Spleen (tissue), 11 donors: ENCODE measurements at regions not wholly inside any gene's neighbourhood (a gene's known extent, or its start where the extent isn't known, plus 50 kb on each side); places are given as distances from the start of the nearest gene placed in this dataset.

Experiments
- DNase-seq: peaks from one replicate; pipeline ENCODE4 v3.0.0-alpha.2; 2020
- H3K27ac ChIP-seq, 8 donors: fragments of 200-600 bp; sonication (generic) in 7 of 8; 1 replicate in 4 of 8; 2 replicates in 4 of 8; pipeline versions ENCODE4 v1.5.0 to v1.8.0; 2016 to 2021; ENCODE audit warnings: inconsistent platforms in 4 of 8, mild to moderate bottlenecking in 4 of 8, moderate library complexity in 1 of 8
- H3K27me3 ChIP-seq, 7 donors: fragments of 200-600 bp; sonication (generic) in 6 of 7; replicated peaks in 1 of 7; 1 replicate in 4 of 7; 2 replicates in 3 of 7; pipeline versions ENCODE4 v1.5.0 to v1.8.0; 2016 to 2021; ENCODE audit warnings: inconsistent platforms in 3 of 7, mild to moderate bottlenecking in 1 of 7
- H3K36me3 ChIP-seq, 6 donors: fragments of 200-600 bp; sonication (generic) in 5 of 6; 1 replicate in 4 of 6; 2 replicates in 2 of 6; pipeline versions ENCODE4 v1.5.0 to v1.8.0; 2016 to 2021; ENCODE audit warnings: inconsistent platforms in 2 of 6
- H3K4me1 ChIP-seq, 6 donors: fragments of 200-600 bp; sonication (generic) in 5 of 6; 1 replicate in 3 of 6; 2 replicates in 3 of 6; pipeline versions ENCODE4 v1.5.0 to v1.8.0; 2016 to 2021; ENCODE audit warnings: inconsistent platforms in 3 of 6
- H3K4me3 ChIP-seq, 8 donors: fragments of 200-600 bp; sonication (generic) in 7 of 8; 1 replicate in 4 of 8; 2 replicates in 4 of 8; pipeline versions ENCODE4 v1.5.0 to v1.8.0; 2016 to 2021; ENCODE audit warnings: inconsistent platforms in 4 of 8, mild to moderate bottlenecking in 4 of 8, moderate library complexity in 2 of 8
- H3K9me3 ChIP-seq, 8 donors: fragments of 200-600 bp; sonication (generic) in 7 of 8; 1 replicate in 4 of 8; 2 replicates in 4 of 8; pipeline versions ENCODE4 v1.5.0 to v1.8.0; 2016 to 2021; ENCODE audit warnings: inconsistent platforms in 4 of 8
- CTCF ChIP-seq, 11 experiments: fragments of 200-600 bp in 7 of 11; fragments of 450-650 bp in 4 of 11; sonication (generic) in 4 of 11; IDR thresholded peaks in 8 of 11; conservative IDR thresholded peaks in 3 of 11; 1 replicate in 7 of 11; 2 replicates in 4 of 11; pipeline versions ENCODE4 v1.4.0 to v1.8.0; 2016 to 2021; ENCODE audit warnings: antibody characterized with exemption in 11 of 11, inconsistent platforms in 4 of 11, mild to moderate bottlenecking in 1 of 11
- POLR2A ChIP-seq, 3 donors: fragments of 450-650 bp; IDR thresholded peaks; one replicate each; pipeline ENCODE4 v1.5.1; 2017; ENCODE audit warnings: antibody characterized with exemption in 3 of 3, mild to moderate bottlenecking in 1 of 3
- POLR2AphosphoS5 ChIP-seq, 3 donors: sonication (generic); formaldehyde crosslinking; IDR thresholded peaks; one replicate each; pipeline ENCODE4 v1.5.1; 2017; ENCODE audit warnings: antibody characterized with exemption in 3 of 3
- WGBS, 5 donors: extraction: QIAGEN DNeasy Blood & Tissue Kit in 3 of 5; methylation state at CpG; one replicate each; pipeline versions ENCODE4 v1.1.5 to v1.1.7; 2013 to 2018; 5-methylcytosine and 5-hydroxymethylcytosine counted together
- intact Hi-C: fragments of 100-400 bp; cut with DNase I; formaldehyde crosslinking; loops from one replicate; pipeline ENCODE4 v1.15.0; 2023; ENCODE audit warnings: low total_unique reads
- donor health status: healthy with polysubstance abuse.
- donor health status: DM: no; HTN: no; CAD: no; lungs with moderate emphysema.
- donor health status: DM: no; HTN: no; CAD: no.
- donor health status: Bipolar disorder and iron deficiency.
- donor health status: healthy.
- donor health status: DM: no; HTN: no; CAD: no.
- donor health status: DM: yes; HTN: yes; CAD: no.

GRCh38 chr5:74232276-74232675 lies 408.3 kb downstream of the ENC1 start:
- no peak for DNase-seq
- H3K4me3 ChIP-seq: no peak overlapping the region
- intact Hi-C loops: no loop called here
- no peaks in the 10 kb centered on the region for H3K9me3 ChIP-seq
- no peaks in the 10 kb centered on the region for H3K4me1 ChIP-seq
- H3K36me3 ChIP-seq: no peaks in the 10 kb centered on the region
- TF ChIP-seq POLR2AphosphoS5 (IDR thresholded peaks at IDR 0.05) (no peak), CTCF (IDR thresholded peaks at IDR 0.05 in 8 of 11, conservative IDR thresholded peaks at IDR 0.05 in 3 of 11) (no peak), POLR2A (IDR thresholded peaks at IDR 0.05) (no peak)
- H3K27ac ChIP-seq: no peak overlapping the region
- H3K27me3 ChIP-seq: peaks cover 0 to 4% (median 0%) of the 10 kb centered on the region in 7 donors
- WGBS, 5 donors: 77 to 92% (median 90%) methylated on average over 2 of the region's 2 CpGs

GRCh38 chr5:74231697-74232096 lies 408.8 kb downstream of the ENC1 start:
- DNase-seq: no peak
- intact Hi-C loops: no loop called here
- no peaks in the 10 kb centered on the region for H3K4me1 ChIP-seq
- 78 to 85% (median 82%) methylated on average over 5 of the region's 5 CpGs for WGBS, 5 donors
- TF ChIP-seq CTCF (IDR thresholded peaks at IDR 0.05 in 8 of 11, conservative IDR thresholded peaks at IDR 0.05 in 3 of 11) (no peak), POLR2A (IDR thresholded peaks at IDR 0.05) (no peak), POLR2AphosphoS5 (IDR thresholded peaks at IDR 0.05) (no peak)
- no peaks in the 10 kb centered on the region for H3K9me3 ChIP-seq
- no peaks in the 10 kb centered on the region for H3K36me3 ChIP-seq
- no peak overlapping the region for H3K4me3 ChIP-seq
- no peak overlapping the region for H3K27ac ChIP-seq
- H3K27me3 ChIP-seq: peaks cover 0 to 4% (median 0%) of the 10 kb centered on the region in 7 donors

GRCh38 chr5:74226716-74227485 lies 413.6 kb downstream of the ENC1 start:
- 67 to 88% (median 78%) methylated on average over 4 of the region's 4 CpGs for WGBS, 5 donors
- H3K4me1 ChIP-seq: no peaks in the 10 kb centered on the region
- intact Hi-C loops: no loop called here
- peaks cover 0 to 6% (median 0%) of the 10 kb centered on the region in 8 donors for H3K9me3 ChIP-seq
- no peaks in the 10 kb centered on the region for H3K36me3 ChIP-seq
- H3K4me3 ChIP-seq: no peak overlapping the region
- H3K27ac ChIP-seq: no peak overlapping the region
- peaks cover 0 to 4% (median 0%) of the 10 kb centered on the region in 7 donors for H3K27me3 ChIP-seq
- no peak for DNase-seq
- TF ChIP-seq CTCF (IDR thresholded peaks at IDR 0.05 in 8 of 11, conservative IDR thresholded peaks at IDR 0.05 in 3 of 11): no peak
- no peak for TF ChIP-seq POLR2AphosphoS5 (IDR thresholded peaks at IDR 0.05)
- no peak for TF ChIP-seq POLR2A (IDR thresholded peaks at IDR 0.05)

- intact Hi-C loops: no loop called here
- no peak overlapping the region for H3K4me3 ChIP-seq
- H3K27me3 ChIP-seq: peaks cover 0 to 4% (median 0%) of the 10 kb centered on the region in 7 donors
- TF ChIP-seq POLR2AphosphoS5 (IDR thresholded peaks at IDR 0.05) (no peak), CTCF (IDR thresholded peaks at IDR 0.05 in 8 of 11, conservative IDR thresholded peaks at IDR 0.05 in 3 of 11) (no peak), POLR2A (IDR thresholded peaks at IDR 0.05) (no peak)
- no peak for DNase-seq
- H3K27ac ChIP-seq: no peak overlapping the region
- no peaks in the 10 kb centered on the region for H3K36me3 ChIP-seq
- no peaks in the 10 kb centered on the region for H3K4me1 ChIP-seq
- H3K9me3 ChIP-seq: peaks cover 0 to 6% (median 0%) of the 10 kb centered on the region in 8 donors
Measured at GRCh38 chr5:74225587-74225986, 414.9 kb downstream of the ENC1 start.
